ENCODE measurements at regions not wholly inside any gene's neighbourhood (a gene's known extent, or its start where the extent isn't known, plus 50 kb on each side); places are given as distances from the start of the nearest gene placed in this dataset.

- ATAC-seq, result no peak
- TF ChIP-seq POLR2A (IDR thresholded peaks at IDR 0.05), result no peak
- no peak for TF ChIP-seq CTCF (IDR thresholded peaks at IDR 0.05)
Observed at GRCh38 chr3:18585004-18585968, 160.1 kb upstream of the SATB1 start.

DNA sequence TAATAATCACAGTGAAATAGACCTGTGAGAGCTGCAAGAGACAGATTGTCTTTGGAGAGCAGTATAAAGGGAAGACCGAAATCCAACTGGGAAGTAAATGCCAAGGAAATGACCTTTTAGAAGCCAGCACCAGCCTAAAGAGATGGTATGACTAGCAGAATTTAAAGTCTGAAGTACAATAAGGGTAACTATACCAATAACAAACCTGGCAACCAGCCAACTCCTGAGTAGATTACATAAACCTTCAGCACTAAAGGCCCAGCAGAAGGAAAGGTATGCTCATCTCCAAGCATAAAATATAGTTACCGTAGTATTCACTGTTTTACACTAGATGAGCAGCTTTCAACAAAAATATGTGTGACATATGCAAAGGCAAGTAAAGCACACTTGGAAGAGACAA, 155.1 kb upstream of the SATB1 start:
- Histone ChIP-seq H3K4me3 (no peak overlapping the region), H3K27me3 (no peaks in the 10 kb centered on the region), H3K27ac (no peak overlapping the region), H3K4me1 (no peaks in the 10 kb centered on the region), H3K9me3 (no peaks in the 10 kb centered on the region), H3K36me3 (no peaks in the 10 kb centered on the region)
- intact Hi-C loops (cut with DNase I), result no loop called here
- no peak for ATAC-seq
- 75% methylated on average over 2 of the region's 2 CpGs for WGBS (ENCODE audit: insufficient coverage, low coverage, low lambda C conversion rate, missing lambda C conversion rate)
- no peak for DNase-seq
- TF ChIP-seq POLR2A (IDR thresholded peaks at IDR 0.05) (no peak), CTCF (IDR thresholded peaks at IDR 0.05) (no peak)

More at GRCh38 chr3:18585004-18585968, 160.1 kb upstream of the SATB1 start:
- no peak for DNase-seq
- WGBS (ENCODE audit: insufficient coverage, low coverage, low lambda C conversion rate, missing lambda C conversion rate), result 57% methylated on average over 1 of the region's 1 CpG
- H3K4me1 ChIP-seq, result no peaks in the 10 kb centered on the region
- H3K27me3 ChIP-seq, result no peaks in the 10 kb centered on the region
- intact Hi-C loops (cut with DNase I), result no loop called here
- H3K9me3 ChIP-seq, result no peaks in the 10 kb centered on the region
- H3K27ac ChIP-seq, result no peak overlapping the region
- no peaks in the 10 kb centered on the region for H3K36me3 ChIP-seq
- no peak overlapping the region for H3K4me3 ChIP-seq

- H3K4me1 ChIP-seq, result no peaks in the 10 kb centered on the region
- TF ChIP-seq POLR2A (IDR thresholded peaks at IDR 0.05), result no peak
- TF ChIP-seq CTCF (IDR thresholded peaks at IDR 0.05), result no peak
- peak in 1 of 4 donors; percentile 21 for ATAC-seq
- no peak overlapping the region for H3K27ac ChIP-seq
- H3K36me3 ChIP-seq, result no peaks in the 10 kb centered on the region
- H3K4me3 ChIP-seq, result no peak overlapping the region
- H3K27me3 ChIP-seq, result no peaks in the 10 kb centered on the region
- no peaks in the 10 kb centered on the region for H3K9me3 ChIP-seq
- intact Hi-C loops (cut with DNase I), result no loop called here
- DNase-seq, result no peak
- WGBS (ENCODE audit: insufficient coverage, low coverage, low lambda C conversion rate, missing lambda C conversion rate), result 52% methylated on average over 3 of the region's 3 CpGs
Observed at GRCh38 chr3:18579661-18580060, 154.5 kb upstream of the SATB1 start.

DNA sequence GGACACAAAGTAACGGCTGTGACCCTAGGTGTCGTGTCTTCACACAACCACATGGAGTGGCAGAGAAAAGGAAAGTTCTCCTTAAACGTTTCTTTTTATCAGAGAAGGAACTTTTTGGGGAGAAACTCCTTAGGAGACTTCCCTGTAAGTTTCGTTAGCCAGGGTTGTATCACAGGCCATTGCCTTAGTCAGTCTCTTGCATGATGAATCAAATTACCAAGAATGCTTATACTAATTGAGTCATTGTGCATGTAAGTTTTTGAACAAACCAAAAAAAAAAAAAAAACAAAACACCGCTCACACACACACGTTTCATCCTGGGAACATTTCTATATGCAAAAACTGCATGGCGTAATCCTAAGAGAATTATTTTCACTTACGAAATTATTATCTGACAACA, 150.4 kb upstream of the SATB1 start:
- Histone ChIP-seq H3K27ac (no peak overlapping the region), H3K36me3 (no peaks in the 10 kb centered on the region), H3K4me3 (no peak overlapping the region), H3K9me3 (no peaks in the 10 kb centered on the region), H3K27me3 (no peaks in the 10 kb centered on the region), H3K4me1 (no peaks in the 10 kb centered on the region)
- no peak for DNase-seq
- no peak for ATAC-seq
- 57% methylated on average over 8 of the region's 8 CpGs for WGBS (ENCODE audit: insufficient coverage, low coverage, low lambda C conversion rate, missing lambda C conversion rate)
- TF ChIP-seq POLR2A (IDR thresholded peaks at IDR 0.05) (no peak), CTCF (IDR thresholded peaks at IDR 0.05) (no peak)
- intact Hi-C loops (cut with DNase I), result no loop called here

All from right lobe of liver (tissue), 6 donors.